Ureter (tissue), 1 donor: ENCODE measurements at regions not wholly inside any gene's neighbourhood (a gene's known extent, or its start where the extent isn't known, plus 50 kb on each side); places are given as distances from the start of the nearest gene placed in this dataset.
"Not testable (repeated sequence)": the region's sequence is repeated elsewhere in the genome, so short reads cannot be mapped to it uniquely, and the experiment has no call there.

ENCODE experiments used
- DNase-seq: peaks from one replicate; pipeline ENCODE4 v3.0.0-alpha.2; 2020; ENCODE audit warnings: low spot score
- donor health status: DM: yes; HTN: yes; CAD: no.

GRCh38 chr2:64918220-64918886, 70.8 kb upstream of the SLC1A4 start:
- DNase-seq: no peak

GRCh38 chr2:64919261-64919660, 69.9 kb upstream of the SLC1A4 start:
- no peak for DNase-seq

- no peak for DNase-seq
Observed at GRCh38 chr2:64922482-64923384, 66.5 kb upstream of the SLC1A4 start.

GRCh38 chr2:64923385-64923710, 65.9 kb upstream of the SLC1A4 start:
- no peak for DNase-seq

DNA sequence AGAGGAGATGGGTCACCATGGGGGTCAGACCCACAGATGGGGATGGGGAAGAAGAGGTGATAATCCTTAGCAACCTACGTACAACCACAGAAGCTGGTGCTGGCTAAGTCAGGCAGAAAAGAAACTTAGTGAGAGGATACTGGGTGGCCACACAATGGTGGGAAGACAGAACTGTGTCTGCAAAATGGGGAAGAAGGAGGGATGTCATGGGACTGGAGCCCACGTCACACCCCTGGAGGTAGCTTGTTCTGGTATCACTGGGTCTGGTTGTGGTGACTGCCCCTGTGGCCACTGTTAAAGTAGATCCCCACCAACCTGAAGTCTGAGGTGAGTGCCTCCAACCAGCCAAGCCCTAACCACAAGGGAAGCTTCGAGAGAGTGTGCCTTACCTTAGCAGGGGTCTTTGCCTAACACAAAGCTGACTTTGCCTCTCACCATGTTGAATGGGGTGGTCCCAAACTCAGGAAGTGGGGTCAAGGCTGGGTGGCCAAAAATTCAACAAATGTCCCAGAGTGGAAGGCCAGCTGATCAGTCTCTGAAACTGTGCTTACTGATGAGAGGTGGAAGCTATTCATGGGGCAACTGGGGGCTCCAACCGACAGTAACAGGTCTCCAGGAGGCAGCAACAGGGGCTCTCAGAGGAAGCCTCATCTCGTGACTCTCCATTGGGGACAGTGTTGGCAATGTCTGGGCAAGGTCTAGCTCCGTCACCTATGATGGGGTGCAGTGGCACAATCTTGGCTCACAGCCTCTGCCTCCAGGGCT, 64.8 kb upstream of the SLC1A4 start:
- no peak for DNase-seq

DNA sequence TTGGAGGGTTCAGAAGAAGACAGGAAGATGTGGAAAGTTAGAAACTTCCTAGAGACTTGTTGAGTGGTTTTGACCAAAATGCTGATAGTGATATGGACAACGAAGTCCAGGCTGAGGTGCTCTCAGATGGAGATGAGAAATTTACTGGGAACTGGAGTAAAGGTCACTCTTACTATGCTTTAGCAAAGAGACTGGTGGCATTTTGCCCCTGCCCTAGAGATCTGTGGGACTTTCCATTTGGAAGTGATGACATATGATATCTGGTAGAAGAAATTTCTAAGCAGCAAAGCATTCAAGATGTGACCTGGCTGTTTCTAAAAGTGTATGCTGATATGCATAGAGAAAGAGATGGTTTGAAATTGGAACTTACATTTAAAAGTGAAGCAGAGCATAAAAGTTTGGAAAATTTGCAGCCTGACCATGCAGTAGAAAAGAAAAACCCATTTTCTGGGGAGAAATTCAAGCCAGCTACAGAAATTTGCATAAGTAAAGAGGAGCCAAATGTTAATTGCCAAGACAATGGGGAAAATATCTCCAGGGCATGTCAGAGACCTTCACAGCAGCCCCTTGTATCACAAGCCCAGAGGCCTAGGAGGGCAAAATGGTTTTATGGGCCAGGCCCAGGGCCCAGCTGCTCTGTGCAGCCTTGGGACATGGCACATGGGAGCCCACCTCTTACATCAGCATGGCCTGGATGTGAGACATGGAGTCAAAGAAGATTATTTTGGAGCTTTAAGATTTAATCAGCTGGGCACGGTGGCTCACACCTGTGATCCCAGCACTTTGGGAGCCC, 63.1 kb upstream of the SLC1A4 start:
- DNase-seq: not testable (repeated sequence)

DNA sequence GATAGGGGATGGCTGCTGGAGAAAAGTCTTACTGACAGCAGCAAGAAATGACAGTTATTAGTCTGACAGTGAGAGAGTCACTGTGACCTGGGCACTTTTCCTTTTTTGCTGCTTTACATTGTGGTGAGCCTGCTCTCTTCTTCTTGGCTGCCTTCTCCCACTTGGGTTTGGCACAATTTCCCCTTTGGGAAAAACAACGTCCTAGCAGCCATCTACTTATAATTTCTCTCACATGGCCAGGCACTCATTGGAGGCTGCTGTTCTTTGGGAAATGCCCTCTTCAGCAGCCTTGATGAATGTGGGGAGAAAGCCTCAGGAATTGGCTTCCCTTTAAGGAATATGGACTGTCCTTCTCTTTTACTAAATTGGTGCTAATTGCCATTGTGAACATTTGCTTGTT, 60.4 kb upstream of the SLC1A4 start:
- no peak for DNase-seq

GRCh38 chr2:64929333-64929732, 59.9 kb upstream of the SLC1A4 start:
- no peak for DNase-seq

DNA sequence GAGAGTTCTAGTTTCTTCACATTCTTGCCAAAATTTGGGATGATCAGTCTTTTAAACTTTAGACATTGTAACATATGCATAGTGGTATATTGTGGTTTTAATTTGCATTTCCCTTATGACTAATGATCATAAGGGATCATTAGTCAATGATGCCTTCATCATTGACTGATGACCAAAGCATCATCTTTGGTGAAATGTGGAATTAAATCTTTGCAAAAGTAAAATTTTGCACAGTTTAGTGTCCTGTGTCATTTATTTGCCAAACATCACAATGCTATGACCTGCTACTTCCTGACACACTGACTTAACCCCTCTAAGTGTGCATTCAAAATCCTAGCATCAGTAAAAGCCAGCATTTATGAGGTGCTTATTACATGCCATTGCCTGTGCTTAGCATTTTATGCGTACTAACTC, 58.9 kb upstream of the SLC1A4 start:
- DNase-seq: no peak

DNA sequence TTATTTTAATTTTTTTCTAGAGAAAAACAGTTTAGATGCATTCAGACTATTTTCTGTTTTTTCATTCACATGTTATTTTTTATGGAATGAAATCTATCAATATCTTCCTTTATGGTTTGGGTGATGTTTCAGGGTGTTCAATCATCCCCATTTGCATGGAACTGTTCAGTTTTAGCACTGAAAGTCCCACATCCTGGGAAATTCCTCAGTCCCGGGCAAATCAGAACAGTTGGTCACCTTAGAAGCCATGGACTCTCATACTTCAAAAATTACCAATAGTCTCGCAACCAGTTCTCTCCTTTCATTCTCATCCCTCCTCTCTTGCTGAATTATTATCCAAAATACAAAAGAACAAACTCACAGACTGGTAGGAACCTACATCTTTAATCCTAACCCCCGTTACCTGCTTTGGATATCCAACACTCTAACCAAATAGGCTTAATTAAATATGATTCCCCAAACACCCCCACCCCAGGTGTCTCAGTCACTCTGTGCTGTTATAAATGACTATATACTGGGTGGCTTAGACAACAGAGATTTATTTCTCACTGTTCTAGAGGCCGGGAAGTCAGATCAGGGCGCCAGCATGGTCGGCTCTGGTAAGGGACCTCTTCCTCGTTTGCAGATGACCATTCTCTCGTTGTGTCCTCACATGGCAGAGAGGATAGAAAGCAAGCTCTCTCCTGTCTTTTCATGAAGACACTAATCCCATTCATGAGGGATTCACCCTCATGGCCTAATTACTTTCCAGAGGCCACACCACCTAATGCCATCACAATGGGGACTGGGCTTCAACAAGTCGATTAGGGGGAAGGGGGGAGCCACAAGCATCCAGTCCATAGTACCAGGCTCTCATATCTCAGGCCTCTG, 57.7 kb upstream of the SLC1A4 start:
- DNase-seq: no peak

- DNase-seq: no peak
Observed at GRCh38 chr2:64932116-64932370, 57.2 kb upstream of the SLC1A4 start.

DNA sequence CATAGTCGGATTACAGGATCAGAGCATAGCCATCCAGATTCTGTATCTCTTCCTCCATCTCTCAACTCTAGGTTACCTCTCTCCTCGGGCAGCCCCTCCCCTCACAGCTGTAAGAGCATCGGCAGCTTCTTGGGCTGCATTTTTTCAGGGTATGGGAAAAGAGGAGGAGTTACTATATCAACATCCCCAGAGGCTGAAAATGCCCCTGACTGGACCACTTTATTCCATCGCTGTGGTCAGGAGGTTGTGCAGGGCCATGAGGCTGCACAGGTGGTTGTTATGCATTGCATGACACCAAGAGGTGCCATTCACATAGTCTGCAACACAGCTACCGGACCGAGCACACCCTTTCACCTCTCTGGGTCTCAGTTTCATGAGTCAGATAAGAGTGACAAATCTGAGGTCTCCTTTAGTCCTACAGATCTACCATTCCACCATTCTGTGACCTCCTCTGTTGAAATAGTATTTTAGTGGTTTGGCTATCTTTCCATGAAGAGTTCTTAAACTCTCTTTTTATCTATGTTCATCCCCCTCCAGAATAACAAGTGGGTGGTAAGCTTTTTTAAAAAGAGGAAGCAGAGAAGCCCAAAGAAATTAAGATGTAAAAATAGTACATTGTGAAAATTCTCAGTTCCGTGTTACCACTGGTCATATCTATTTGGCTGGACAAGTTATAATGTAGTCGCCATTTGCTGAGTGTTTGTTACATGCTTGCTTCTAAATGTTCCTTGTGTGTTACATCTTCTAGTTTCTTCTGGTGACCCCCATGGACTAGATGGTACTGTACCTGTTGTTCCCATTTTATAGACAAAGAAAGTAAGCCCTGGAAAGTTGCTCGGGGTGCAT, 56.6 kb upstream of the SLC1A4 start:
- no peak for DNase-seq

DNA sequence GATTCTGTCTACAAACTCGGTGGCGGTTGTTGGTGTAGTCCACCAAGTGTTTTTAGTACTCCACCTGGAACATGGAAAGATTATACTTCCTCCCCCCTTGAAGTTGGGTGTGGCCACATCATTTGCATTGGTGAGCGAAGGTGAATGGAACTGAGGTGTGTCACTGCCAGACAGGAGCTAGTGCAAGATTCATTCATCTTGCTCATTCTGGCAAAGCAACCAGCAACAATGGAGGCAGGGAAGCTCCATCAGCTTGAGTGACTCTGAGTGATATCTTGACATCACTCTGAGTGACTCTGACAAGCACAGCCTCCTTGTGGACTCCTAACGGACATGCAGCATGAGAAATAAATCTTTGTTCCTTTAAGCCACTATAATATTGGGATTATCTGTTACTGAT, 54.7 kb upstream of the SLC1A4 start:
- no peak for DNase-seq

- no peak for DNase-seq
Observed at GRCh38 chr2:64936809-64937208, 52.4 kb upstream of the SLC1A4 start.

- not testable (repeated sequence) for DNase-seq
Observed at GRCh38 chr2:64937314-64937686, 51.9 kb upstream of the SLC1A4 start.

DNA sequence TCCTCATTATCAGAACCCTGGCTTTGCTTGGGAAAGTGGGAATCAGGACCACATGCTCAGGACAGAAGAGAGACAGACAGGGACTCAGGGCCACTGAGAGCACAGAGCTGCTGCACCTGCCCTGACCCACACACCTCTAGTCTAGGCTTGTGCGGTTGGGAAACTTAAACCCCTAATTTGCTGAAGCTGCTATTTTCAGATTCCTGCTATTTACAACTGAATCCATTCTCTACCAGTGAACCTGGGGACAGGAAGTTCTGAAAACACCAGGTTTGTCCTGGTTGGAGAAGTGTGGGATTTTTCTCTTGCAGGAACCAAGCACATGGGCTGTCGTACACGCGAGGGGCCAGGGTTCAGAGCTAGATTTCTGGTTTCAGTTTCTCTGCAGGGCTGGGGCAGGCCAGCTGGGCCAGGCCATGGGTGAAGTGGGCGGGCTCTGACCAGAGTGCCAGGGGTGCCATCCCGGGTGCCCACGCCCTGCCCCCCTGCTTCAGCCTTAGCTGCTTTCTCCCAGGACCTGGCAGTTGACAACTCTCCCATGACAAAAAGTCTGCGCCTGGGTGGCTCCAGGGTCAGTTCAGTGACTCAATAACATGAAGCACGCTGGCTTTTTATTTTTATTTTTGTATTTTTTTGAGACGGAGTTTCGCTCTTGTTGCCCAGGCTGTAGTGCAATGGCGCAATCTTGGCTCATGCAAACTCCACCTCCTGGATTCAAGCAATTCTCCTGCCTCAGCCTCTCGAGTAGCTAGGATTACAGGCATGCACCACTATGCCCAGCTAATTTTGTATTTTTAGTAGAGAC, 51.3 kb upstream of the SLC1A4 start:
- DNase-seq: no peak

GRCh38 chr2:64938607-64939285, 50.5 kb upstream of the SLC1A4 start:
- no peak for DNase-seq

GRCh38 chr2:64939332-64939917, 49.8 kb upstream of the SLC1A4 start:
- DNase-seq: no peak
